ENCODE measurements at regions not wholly inside any gene's neighbourhood (a gene's known extent, or its start where the extent isn't known, plus 50 kb on each side); places are given as distances from the start of the nearest gene placed in this dataset.

GRCh38 chr17:13087802-13088201, 70.0 kb upstream of the ELAC2 start:
- DNase-seq (ENCODE audit: low read depth, low spot score): no peak

GRCh38 chr17:13086142-13086769, 68.4 kb upstream of the ELAC2 start:
- no peak for DNase-seq (ENCODE audit: low read depth, low spot score)

- no peak for DNase-seq (ENCODE audit: low read depth, low spot score)
These were observed 67.8 kb upstream of the ELAC2 start for GRCh38 chr17:13085578-13085977.

- DNase-seq (ENCODE audit: low read depth, low spot score): no peak
These were observed 66.6 kb upstream of the ELAC2 start for GRCh38 chr17:13084420-13084819.

GRCh38 chr17:13078591-13079385, 61.0 kb upstream of the ELAC2 start:
- DNase-seq (ENCODE audit: low read depth, low spot score): no peak

- DNase-seq (ENCODE audit: low read depth, low spot score): no peak
These were observed 59.1 kb upstream of the ELAC2 start for GRCh38 chr17:13076905-13077304.

- no peak for DNase-seq (ENCODE audit: low read depth, low spot score)
These were observed 56.2 kb upstream of the ELAC2 start for GRCh38 chr17:13074026-13074425.

- no peak for DNase-seq (ENCODE audit: low read depth, low spot score)
These were observed 55.2 kb upstream of the ELAC2 start for GRCh38 chr17:13073018-13073417.

- no peak for DNase-seq (ENCODE audit: low read depth, low spot score)
These were observed 52.9 kb upstream of the ELAC2 start for GRCh38 chr17:13070732-13071131.

GRCh38 chr17:13067629-13068303, 49.9 kb upstream of the ELAC2 start:
- DNase-seq (ENCODE audit: low read depth, low spot score): no peak
